ENCODE measurements at regions not wholly inside any gene's neighbourhood (a gene's known extent, or its start where the extent isn't known, plus 50 kb on each side); places are given as distances from the start of the nearest gene placed in this dataset.

- Histone ChIP-seq H3K4me3 (ENCODE audit: low read length) (no peak overlapping the region), H3K9me2 (replicated peaks; ENCODE audit: low read length) (no peaks in the 10 kb centered on the region), H3K79me2 (ENCODE audit: low read length) (no peaks in the 10 kb centered on the region), H4K20me1 (ENCODE audit: low read length) (no peaks in the 10 kb centered on the region), H3K9ac (ENCODE audit: low read length) (no peak overlapping the region), H3K27ac (ENCODE audit: low read length) (no peak overlapping the region), H3K4me2 (ENCODE audit: low read length) (no peak overlapping the region), H3K27me3 (ENCODE audit: low read length) (0 out of 2 replicates have a peak, but pooled peaks cover 4% of the 10 kb centered on the region), H3K9me3 (ENCODE audit: low read length) (peaks cover 6% of the 10 kb centered on the region; the same call in 1 of the 2 replicates), H2AFZ (ENCODE audit: low read length) (no peak overlapping the region), H3F3A (ENCODE audit: low read length, unreplicated experiment) (no peaks in the 10 kb centered on the region), H3K4me1 (ENCODE audit: insufficient read depth, low read length) (no peaks in the 10 kb centered on the region), H3K36me3 (ENCODE audit: low read depth, low read length) (no peaks in the 10 kb centered on the region)
- DNase-seq (no peak), ATAC-seq (no peak)
- POLR2A ChIA-PET (ENCODE audit: unreplicated experiment) = no interaction called here
- intact Hi-C loops (cut with micrococcal nuclease) = no loop called here
- CTCF ChIA-PET = no interaction called here
- no peak for TF ChIP-seq EZH2phosphoT487 (IDR thresholded peaks at IDR 0.05; ENCODE audit: borderline replicate concordance, low read length)
- no peak for TF ChIP-seq CTCF (conservative IDR thresholded peaks at IDR 0.05; ENCODE audit: low read depth, low read length)
- no peak for TF ChIP-seq EZH2 (IDR thresholded peaks at IDR 0.05; ENCODE audit: low read length, unreplicated experiment)
- no TSS peak for BruUV-seq (replicated peaks)
Observed at GRCh38 chr11:92413757-92414513, 189.3 kb downstream of the FAT3 start.

DNA sequence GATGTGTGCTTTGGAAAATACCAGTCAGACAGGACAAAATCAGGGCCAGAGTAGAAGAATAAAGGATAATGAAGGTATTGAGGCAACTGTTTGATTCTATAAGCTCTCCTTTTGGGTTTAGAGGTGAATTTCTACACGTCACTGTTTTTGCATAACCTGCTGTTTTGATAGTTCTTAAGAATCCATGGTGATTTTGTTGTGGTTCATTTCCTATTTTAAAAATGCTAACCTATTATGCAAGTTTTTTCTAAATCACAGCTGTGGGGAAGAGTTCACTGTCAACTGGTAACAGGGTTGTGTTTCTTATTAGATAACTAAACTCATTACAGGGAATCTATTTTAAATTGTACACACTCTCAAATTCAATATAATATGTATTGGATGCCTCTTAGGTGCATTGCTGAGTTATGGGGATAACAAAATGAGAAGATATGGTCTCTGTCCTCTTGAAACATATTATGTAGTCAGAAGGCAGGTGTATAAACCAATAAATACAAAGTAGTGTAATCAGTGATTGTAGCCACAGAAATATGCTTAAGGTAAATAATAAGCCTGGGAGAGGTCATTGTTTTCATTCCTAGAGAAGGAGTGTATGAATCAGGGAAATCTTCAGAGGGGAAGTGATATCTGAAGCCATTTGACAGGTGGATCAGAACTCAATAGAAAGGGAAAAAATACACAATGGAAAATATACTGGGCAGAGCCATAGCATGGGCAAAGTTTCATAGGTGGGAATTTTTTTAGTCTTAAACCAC is 192.5 kb downstream of the FAT3 start:
- H3K36me3 ChIP-seq (ENCODE audit: low read depth, low read length) = no peaks in the 10 kb centered on the region
- no peak for TF ChIP-seq CTCF (conservative IDR thresholded peaks at IDR 0.05; ENCODE audit: low read depth, low read length)
- H3K79me2 ChIP-seq (ENCODE audit: low read length) = no peaks in the 10 kb centered on the region
- ChIA-PET POLR2A (ENCODE audit: unreplicated experiment) (no interaction called here), CTCF (no interaction called here)
- no peak overlapping the region for H2AFZ ChIP-seq (ENCODE audit: low read length)
- H3K4me1 ChIP-seq (ENCODE audit: insufficient read depth, low read length) = no peaks in the 10 kb centered on the region
- H3K27ac ChIP-seq (ENCODE audit: low read length) = no peak overlapping the region
- H3K4me3 ChIP-seq (ENCODE audit: low read length) = no peak overlapping the region
- no peaks in the 10 kb centered on the region; the same call in 1 of the 2 replicates for H3K9me3 ChIP-seq (ENCODE audit: low read length)
- intact Hi-C loops (cut with micrococcal nuclease) = no loop called here
- 0 out of 2 replicates have a peak, but pooled peaks cover 4% of the 10 kb centered on the region for H3K27me3 ChIP-seq (ENCODE audit: low read length)
- ATAC-seq = no peak
- no peak overlapping the region for H3K9ac ChIP-seq (ENCODE audit: low read length)
- no peaks in the 10 kb centered on the region for H3F3A ChIP-seq (ENCODE audit: low read length, unreplicated experiment)
- no TSS peak for BruUV-seq (replicated peaks)
- no peak overlapping the region for H3K4me2 ChIP-seq (ENCODE audit: low read length)
- H4K20me1 ChIP-seq (ENCODE audit: low read length) = no peaks in the 10 kb centered on the region
- no peaks in the 10 kb centered on the region for H3K9me2 ChIP-seq (replicated peaks; ENCODE audit: low read length)
- DNase-seq = peak; percentile 51
